Endothelial cell of umbilical vein (primary cell): ENCODE measurements at regions not wholly inside any gene's neighbourhood (a gene's known extent, or its start where the extent isn't known, plus 50 kb on each side); places are given as distances from the start of the nearest gene placed in this dataset.

Experiments used
- EZH2 ChIP-seq: IDR thresholded peaks from 2 replicates; pipeline ENCODE4 v1.6.1; 2012; ENCODE audit warnings: borderline replicate concordance, low read depth, mild to moderate bottlenecking, moderate library complexity, low read length, inconsistent platforms; ENCODE audit not compliant: severe bottlenecking
- FOS ChIP-seq: IDR thresholded peaks from 2 replicates; pipeline ENCODE4 v1.6.1; 2011; ENCODE audit warnings: mild to moderate bottlenecking, low read length, moderate library complexity, borderline replicate concordance; ENCODE audit not compliant: insufficient read depth
- GATA2 ChIP-seq: IDR thresholded peaks from 2 replicates; pipeline ENCODE4 v1.7.0; 2011; ENCODE audit warnings: low read depth, mild to moderate bottlenecking, moderate library complexity, mixed read lengths, low read length; ENCODE audit not compliant: insufficient read length, insufficient read depth
- JUN ChIP-seq: IDR thresholded peaks from 2 replicates; pipeline ENCODE4 v1.6.1; 2011; ENCODE audit warnings: borderline replicate concordance, low read depth; ENCODE audit not compliant: insufficient read length, insufficient read depth
- MYC ChIP-seq: IDR thresholded peaks from one replicate; pipeline ENCODE4 v1.6.1; 2011; ENCODE audit warnings: mild to moderate bottlenecking, low read depth, low read length
- POLR2A ChIP-seq: IDR thresholded peaks from 2 replicates; pipeline ENCODE4 v1.6.1; 2012; ENCODE audit warnings: low read depth, mild to moderate bottlenecking, control low read depth, low read length
- POLR2AphosphoS5 ChIP-seq: IDR thresholded peaks from 2 replicates; pipeline ENCODE4 v1.6.1; 2012; ENCODE audit warnings: low read depth, mild to moderate bottlenecking, control low read depth, low read length, moderate library complexity; ENCODE audit not compliant: insufficient read depth
- TF ChIP-seq, protein P1 (sequence below), 2 donors: IDR thresholded peaks; 1 replicate in 1 of 2; 2 replicates in 1 of 2; pipeline ENCODE4 v1.5.1; 2011; ENCODE audit warnings: low read length in 2 of 2, mild to moderate bottlenecking in 2 of 2, moderate library complexity in 2 of 2, control low read depth in 1 of 2, inconsistent platforms in 1 of 2, low read depth in 1 of 2; ENCODE audit not compliant: insufficient read depth in 1 of 2; ENCODE audit errors: extremely low read depth in 1 of 2
- TF ChIP-seq, protein P2 (sequence below): IDR thresholded peaks from 2 replicates; pipeline ENCODE4 v1.6.1; 2011; ENCODE audit not compliant: insufficient read depth, insufficient read length

GRCh38 chr7:106488465-106488864 is 172.5 kb downstream of the CCDC71L start:
- TF ChIP-seq, protein P1, sequence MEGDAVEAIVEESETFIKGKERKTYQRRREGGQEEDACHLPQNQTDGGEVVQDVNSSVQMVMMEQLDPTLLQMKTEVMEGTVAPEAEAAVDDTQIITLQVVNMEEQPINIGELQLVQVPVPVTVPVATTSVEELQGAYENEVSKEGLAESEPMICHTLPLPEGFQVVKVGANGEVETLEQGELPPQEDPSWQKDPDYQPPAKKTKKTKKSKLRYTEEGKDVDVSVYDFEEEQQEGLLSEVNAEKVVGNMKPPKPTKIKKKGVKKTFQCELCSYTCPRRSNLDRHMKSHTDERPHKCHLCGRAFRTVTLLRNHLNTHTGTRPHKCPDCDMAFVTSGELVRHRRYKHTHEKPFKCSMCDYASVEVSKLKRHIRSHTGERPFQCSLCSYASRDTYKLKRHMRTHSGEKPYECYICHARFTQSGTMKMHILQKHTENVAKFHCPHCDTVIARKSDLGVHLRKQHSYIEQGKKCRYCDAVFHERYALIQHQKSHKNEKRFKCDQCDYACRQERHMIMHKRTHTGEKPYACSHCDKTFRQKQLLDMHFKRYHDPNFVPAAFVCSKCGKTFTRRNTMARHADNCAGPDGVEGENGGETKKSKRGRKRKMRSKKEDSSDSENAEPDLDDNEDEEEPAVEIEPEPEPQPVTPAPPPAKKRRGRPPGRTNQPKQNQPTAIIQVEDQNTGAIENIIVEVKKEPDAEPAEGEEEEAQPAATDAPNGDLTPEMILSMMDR (IDR thresholded peaks at IDR 0.05; ENCODE audit: extremely low read depth in 1 of 2, insufficient read depth in 1 of 2, low read depth in 1 of 2, low read length in 2 of 2), result no peak
- TF ChIP-seq FOS (no peak), EZH2 (no peak), POLR2A (no peak), JUN (no peak), POLR2AphosphoS5 (no peak), MYC (no peak), GATA2 (no peak)
- TF ChIP-seq, protein P2, sequence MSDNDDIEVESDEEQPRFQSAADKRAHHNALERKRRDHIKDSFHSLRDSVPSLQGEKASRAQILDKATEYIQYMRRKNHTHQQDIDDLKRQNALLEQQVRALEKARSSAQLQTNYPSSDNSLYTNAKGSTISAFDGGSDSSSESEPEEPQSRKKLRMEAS, result no peak
